ENCODE measurements at regions not wholly inside any gene's neighbourhood (a gene's known extent, or its start where the extent isn't known, plus 50 kb on each side); places are given as distances from the start of the nearest gene placed in this dataset.

GRCh38 chr3:8400911-8401310 lies 100.7 kb upstream of the LMCD1 start:
- TF ChIP-seq RAD21 (IDR thresholded peaks at IDR 0.05) (no peak), HNF4A (conservative IDR thresholded peaks at IDR 0.05) (no peak), FOXA1 (IDR thresholded peaks at IDR 0.05) (no peak), SP1 (IDR thresholded peaks at IDR 0.05) (no peak), EGR1 (IDR thresholded peaks at IDR 0.05; ENCODE audit: low read depth in 2 of 2) (no peak)
- TF ChIP-seq, protein P1, sequence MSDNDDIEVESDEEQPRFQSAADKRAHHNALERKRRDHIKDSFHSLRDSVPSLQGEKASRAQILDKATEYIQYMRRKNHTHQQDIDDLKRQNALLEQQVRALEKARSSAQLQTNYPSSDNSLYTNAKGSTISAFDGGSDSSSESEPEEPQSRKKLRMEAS (IDR thresholded peaks at IDR 0.05): no peak
- 71% methylated on average over 1 of the region's 1 CpG for WGBS
- DNase-seq (ENCODE audit: low spot score): no peak
- Histone ChIP-seq H3K27me3 (ENCODE audit: control insufficient read depth in 4 of 4, insufficient read depth in 4 of 4, low read length in 3 of 4) (no peaks in the 10 kb centered on the region), H3K9ac (ENCODE audit: low read depth in 1 of 2, low read length in 2 of 2) (no peak overlapping the region), H3K4me3 (ENCODE audit: low read depth in 1 of 3, low read length in 3 of 3) (no peak overlapping the region), H3K27ac (ENCODE audit: low read depth in 1 of 2, low read length in 2 of 2) (no peak overlapping the region), H3K9me3 (ENCODE audit: control insufficient read depth in 4 of 4, low read length in 3 of 4) (no peaks in the 10 kb centered on the region), H3K4me1 (ENCODE audit: control insufficient read depth in 4 of 4, insufficient read depth in 4 of 4, low read length in 3 of 4) (no peaks in the 10 kb centered on the region), H3K36me3 (ENCODE audit: control insufficient read depth in 4 of 4, insufficient read depth in 3 of 4, low read depth in 1 of 4, low read length in 3 of 4) (no peaks in the 10 kb centered on the region)

DNA sequence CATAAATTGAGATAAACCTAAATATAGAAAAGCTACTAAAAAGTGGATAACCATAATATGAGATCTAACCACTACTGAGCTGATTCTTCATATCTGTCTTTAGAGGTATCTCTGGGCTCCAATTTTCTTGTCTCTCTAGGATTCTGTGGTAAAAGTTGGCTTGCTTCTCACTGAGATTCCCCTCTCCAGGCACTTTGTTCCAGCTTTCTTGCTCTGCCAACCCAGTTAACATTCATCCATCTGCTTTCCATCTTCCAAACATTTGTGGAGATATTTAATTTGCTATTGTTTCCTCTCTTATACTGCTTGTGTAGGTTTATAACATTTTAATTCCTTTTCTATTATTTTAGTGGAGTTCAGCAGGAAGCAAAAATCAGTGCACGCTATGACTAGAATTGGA lies 97.6 kb upstream of the LMCD1 start:
- WGBS: 99% methylated on average over 1 of the region's 1 CpG
- DNase-seq (ENCODE audit: low spot score): no peak
- peaks cover 0 to 6% (median 0%) of the 10 kb centered on the region in 4 donors for H3K9me3 ChIP-seq (ENCODE audit: control insufficient read depth in 4 of 4, low read length in 3 of 4)

More for the DNA sequence above, 97.6 kb upstream of the LMCD1 start:
- H3K36me3 ChIP-seq (ENCODE audit: control insufficient read depth in 4 of 4, insufficient read depth in 3 of 4, low read depth in 1 of 4, low read length in 3 of 4): no peaks in the 10 kb centered on the region
- no peak overlapping the region for H3K27ac ChIP-seq (ENCODE audit: low read depth in 1 of 2, low read length in 2 of 2)
- H3K27me3 ChIP-seq (ENCODE audit: control insufficient read depth in 4 of 4, insufficient read depth in 4 of 4, low read length in 3 of 4): no peaks in the 10 kb centered on the region
- no peak overlapping the region for H3K4me3 ChIP-seq (ENCODE audit: low read depth in 1 of 3, low read length in 3 of 3)
- no peaks in the 10 kb centered on the region for H3K4me1 ChIP-seq (ENCODE audit: control insufficient read depth in 4 of 4, insufficient read depth in 4 of 4, low read length in 3 of 4)
- TF ChIP-seq TAF1 (conservative IDR thresholded peaks at IDR 0.05): no peak
- TF ChIP-seq, protein P1 (IDR thresholded peaks at IDR 0.05): no peak
- TF ChIP-seq RAD21 (IDR thresholded peaks at IDR 0.05): no peak
- no peak for TF ChIP-seq JUND (IDR thresholded peaks at IDR 0.05)
- TF ChIP-seq ATF3 (IDR thresholded peaks at IDR 0.05): no peak
- TF ChIP-seq NR2F2 (IDR thresholded peaks at IDR 0.05): no peak
- no peak for TF ChIP-seq FOXA2 (IDR thresholded peaks at IDR 0.05)
- TF ChIP-seq SP1 (IDR thresholded peaks at IDR 0.05): no peak
- TF ChIP-seq RXRA (IDR thresholded peaks at IDR 0.05): no peak
- TF ChIP-seq CTCF (IDR thresholded peaks at IDR 0.05; ENCODE audit: low read depth, low read length, missing input control): no peak
- TF ChIP-seq REST (IDR thresholded peaks at IDR 0.05): no peak
- no peak for TF ChIP-seq GABPA (IDR thresholded peaks at IDR 0.05 in 1 of 2, conservative IDR thresholded peaks at IDR 0.05 in 1 of 2)
- TF ChIP-seq HNF4A (conservative IDR thresholded peaks at IDR 0.05): no peak
- no peak for TF ChIP-seq HNF4G (IDR thresholded peaks at IDR 0.05)
- no peak for TF ChIP-seq YY1 (IDR thresholded peaks at IDR 0.05)
- H3K9ac ChIP-seq (ENCODE audit: low read depth in 1 of 2, low read length in 2 of 2): no peak overlapping the region
